Left colon (tissue), 2 donors: ENCODE measurements at regions not wholly inside any gene's neighbourhood (a gene's known extent, or its start where the extent isn't known, plus 50 kb on each side); places are given as distances from the start of the nearest gene placed in this dataset.

Experiments used
- ATAC-seq: fragments of 200-7000 bp; cut with Tn5 transposase; one replicate; pipeline ENCODE4 v1.9.1; 2020; ENCODE audit warnings: mild to moderate bottlenecking, moderate library complexity
- DNase-seq, 2 donors: peaks; one replicate each; pipeline ENCODE4 v3.0.0-alpha.2; 2020
- intact Hi-C, 2 donors: fragments of 100-400 bp; cut with DNase I in 1 of 2; cut with micrococcal nuclease in 1 of 2; formaldehyde crosslinking; loops; one replicate each; pipeline versions ENCODE4 v1.11.2 to v1.14.0; 2022; cut with DNase I, micrococcal nuclease
- donor health status: DM: no; HTN: no; CAD: no.
- donor health status: DM: yes; HTN: yes; CAD: no.

- intact Hi-C loops = no loop called here
- no peak for DNase-seq
- ATAC-seq = no peak
Measured at GRCh38 chr10:132992433-132993215, 50.3 kb upstream of the CFAP46 start.
